ENCODE measurements at regions not wholly inside any gene's neighbourhood (a gene's known extent, or its start where the extent isn't known, plus 50 kb on each side); places are given as distances from the start of the nearest gene placed in this dataset.
"Not testable (repeated sequence)": the region's sequence is repeated elsewhere in the genome, so short reads cannot be mapped to it uniquely, and the experiment has no call there.

DNA sequence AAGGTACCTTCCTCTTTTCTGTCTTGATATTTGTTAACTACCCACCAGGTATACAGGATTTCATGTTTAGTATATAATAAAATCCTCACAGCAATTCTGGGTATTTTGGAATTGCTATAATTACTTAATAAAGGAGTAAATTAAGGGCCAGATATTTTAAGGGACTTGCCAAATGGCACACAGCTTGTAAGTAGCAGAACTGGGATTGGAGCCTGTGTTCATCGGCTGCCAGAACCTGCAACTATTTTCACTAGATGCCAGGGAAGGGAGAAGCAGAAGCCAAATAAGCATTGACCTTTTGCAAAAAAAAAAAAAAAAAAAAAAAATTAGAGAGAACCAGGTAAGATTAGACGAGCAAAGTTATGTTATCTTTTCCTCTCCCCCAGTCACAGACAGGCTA lies 683.3 kb upstream of the CADM2 start:
- no peak for FAIRE-seq

DNA sequence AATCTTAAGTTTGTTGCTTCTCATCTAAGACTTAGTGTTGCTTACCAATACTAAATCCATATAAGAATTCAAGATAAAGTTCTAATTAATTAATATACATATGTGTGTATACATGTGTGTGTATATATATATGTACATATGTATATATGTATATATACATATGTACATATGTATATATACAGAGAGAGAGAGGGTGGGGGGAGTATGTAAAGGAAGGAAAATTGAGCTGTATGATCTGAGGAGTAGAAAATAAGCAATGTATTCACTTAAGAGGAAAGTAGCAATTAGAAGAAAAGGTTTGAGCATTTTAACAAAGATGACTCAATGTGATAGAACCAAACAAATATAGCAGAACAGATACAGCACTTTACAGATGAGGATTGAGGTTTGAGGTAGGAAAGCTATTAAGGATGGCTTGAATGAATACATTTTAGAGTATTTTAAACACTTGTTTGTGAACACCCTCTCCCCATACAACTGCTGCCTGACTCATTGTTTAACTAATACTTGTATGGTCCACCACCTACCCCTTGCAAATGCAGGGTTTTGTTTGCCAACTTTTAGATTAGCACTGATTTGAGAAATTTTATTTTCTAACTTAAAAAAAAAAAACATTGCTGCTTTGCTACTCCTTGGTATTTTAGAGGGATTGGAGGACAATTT lies 681.1 kb upstream of the CADM2 start:
- FAIRE-seq: no peak

DNA sequence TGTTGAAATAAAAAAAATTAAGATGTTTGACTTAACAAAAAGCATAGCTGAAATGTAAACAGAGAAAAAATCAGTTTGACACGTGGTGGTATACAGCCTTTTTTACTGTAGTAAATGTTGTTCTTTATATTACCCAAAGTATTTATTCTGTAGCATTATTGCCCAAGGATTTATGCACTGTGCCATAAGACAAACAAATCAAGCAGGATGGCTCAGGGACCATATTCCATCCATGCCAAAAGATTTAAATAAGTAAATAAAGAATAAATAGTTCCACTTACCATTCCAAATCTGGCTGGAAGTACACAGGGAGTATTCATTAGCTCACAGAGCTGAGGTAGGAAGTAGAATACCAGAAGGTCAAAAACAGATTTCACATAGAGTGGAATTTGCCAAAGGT lies 666.7 kb upstream of the CADM2 start:
- no peak for FAIRE-seq

DNA sequence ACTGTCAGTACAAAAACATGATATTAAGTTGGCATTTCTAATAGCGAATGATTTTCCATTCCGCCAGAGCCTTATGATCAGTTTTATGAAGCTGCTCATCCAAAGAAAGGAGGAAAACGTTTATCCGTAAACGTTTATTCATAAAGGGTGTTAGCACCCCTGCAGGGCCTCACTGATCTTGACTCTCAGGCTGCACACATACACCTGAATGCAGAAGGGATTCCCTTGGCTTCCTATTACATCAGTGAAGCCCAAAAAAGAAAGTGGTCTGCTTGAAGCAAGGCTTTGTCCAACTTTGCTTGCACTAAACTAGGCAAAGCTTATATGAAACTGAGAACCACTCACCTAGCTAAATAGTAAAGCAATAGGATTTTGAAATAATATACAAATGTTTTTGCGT lies 659.5 kb upstream of the CADM2 start:
- FAIRE-seq: no peak

DNA sequence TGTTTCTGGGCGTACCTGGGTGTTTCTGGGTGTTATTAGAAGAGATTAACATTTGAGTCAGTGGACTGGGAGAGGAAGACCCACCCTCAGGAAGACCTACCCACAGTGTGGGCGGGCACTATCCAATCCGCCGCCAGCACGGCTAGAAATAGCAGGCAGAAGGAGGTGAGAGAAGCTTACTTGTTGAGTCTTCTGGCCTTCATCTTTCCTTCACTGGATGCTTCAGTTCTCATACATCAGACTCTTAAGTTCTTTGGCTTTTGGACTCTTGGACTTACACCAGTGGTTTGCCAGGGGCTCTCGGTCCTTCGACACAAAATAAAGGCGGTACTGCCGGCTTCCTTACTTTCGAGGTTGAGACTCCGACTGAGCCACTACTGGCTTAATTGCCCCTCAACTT lies 654.6 kb upstream of the CADM2 start:
- no peak for FAIRE-seq

DNA sequence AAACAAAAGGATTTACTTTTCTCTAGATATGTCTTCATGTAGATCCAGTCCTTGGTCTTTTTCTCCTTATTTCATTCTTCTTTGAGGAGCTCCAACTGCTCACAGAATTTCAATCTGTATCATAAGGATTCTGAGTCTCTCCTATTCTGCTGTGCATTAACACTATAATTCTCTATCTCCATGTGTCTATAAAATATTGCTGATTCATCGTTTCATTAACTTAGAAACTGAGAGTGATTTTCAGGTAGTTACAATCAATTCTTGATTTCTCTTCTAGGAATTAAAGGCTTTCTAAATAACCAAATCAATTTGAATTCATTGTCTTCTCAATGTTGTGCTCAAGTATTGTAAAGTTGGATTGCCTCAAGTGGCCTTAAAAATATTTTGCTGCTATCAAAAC lies 651.5 kb upstream of the CADM2 start:
- no peak for FAIRE-seq

DNA sequence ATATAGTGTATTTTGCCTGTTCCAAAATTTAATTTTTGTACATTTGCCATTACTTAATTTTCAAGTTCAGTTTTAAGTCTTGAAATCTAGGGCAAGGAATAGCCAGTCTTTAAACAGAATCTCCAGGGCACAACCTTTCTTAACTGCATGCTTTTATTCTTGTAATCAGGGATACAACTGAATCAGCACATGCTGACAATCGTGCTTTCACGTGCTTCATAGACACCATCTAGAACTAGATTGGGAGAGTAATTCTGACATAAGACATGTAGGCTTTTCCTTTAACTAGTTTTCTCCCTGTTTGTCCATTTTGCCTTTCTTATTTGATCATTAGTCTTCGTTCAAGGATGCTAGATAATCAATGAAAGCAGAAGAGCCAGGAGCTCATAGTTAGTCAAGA lies 650.4 kb upstream of the CADM2 start:
- FAIRE-seq: no peak

DNA sequence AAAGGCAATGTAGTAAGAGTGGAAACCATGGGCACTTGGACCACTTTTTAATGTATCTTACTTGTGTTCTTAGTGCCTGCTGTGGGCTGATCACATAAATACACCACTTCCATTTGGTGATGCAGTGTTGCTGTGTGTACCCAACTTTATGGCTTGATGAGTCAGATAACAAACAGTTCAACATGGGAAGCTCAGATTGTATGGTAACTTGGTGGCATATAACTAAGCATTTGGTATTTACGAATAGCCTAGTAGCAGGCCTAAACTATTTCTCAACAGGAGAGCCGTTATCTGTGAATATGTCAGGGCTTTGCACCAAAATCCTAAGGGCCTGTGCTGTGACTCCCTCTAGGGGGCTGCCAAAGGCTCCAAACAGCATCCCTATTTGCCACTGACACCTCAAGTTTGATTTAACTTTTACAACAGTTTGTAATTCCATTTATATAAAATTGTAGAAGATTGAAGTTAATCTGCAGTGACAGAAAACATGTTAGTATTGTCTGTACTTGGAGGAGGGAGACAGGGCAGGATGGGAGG lies 640.4 kb upstream of the CADM2 start:
- no peak for FAIRE-seq

DNA sequence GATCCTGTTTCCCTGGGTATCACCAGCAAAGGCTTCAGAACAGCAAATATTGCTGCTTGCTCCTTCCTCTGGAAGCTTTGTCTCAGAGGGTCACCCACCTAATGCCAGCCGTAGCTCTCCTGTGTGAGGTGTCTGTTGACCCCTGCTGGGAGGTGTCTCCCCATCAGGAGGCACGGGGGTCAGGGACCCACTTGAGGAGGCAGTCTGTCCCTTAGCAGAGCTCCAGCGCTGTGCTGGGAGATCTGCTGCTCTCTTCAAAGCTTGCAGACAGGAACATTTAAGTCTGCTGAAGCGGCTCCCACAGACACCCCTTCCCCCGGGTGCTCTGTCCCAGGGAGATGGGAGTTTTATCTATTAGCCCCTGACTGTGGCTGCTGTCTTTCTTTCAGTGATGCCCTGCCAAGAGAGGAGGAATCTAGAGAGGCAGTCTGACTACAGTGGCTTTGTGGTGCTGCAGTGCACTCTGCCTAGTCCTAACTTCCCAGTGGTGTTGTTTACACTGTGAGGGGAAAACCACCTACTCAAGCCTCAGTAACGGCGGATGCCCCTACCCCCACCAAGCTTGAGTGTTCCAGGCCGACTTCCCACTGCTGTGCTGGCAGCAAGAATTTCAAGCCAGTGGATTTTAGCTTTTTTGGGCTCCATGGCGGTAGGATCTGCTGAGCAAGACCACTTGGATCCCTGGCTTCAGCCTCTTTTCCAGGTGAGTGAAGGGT lies 593.1 kb upstream of the CADM2 start:
- not testable (repeated sequence) for FAIRE-seq

All from colon (tissue), 2 donors.